GM12878 (cell line): ENCODE measurements at regions not wholly inside any gene's neighbourhood (a gene's known extent, or its start where the extent isn't known, plus 50 kb on each side); places are given as distances from the start of the nearest gene placed in this dataset.

Source experiments
- ATAC-seq: fragments of 200-7000 bp; cut with Tn5 transposase; 3 replicates; pipeline ENCODE4 v1.9.1; 2020; ENCODE audit warnings: mild to moderate bottlenecking, moderate library complexity
- BruUV-seq: library from RNA; stranded (reverse); fragments of 400-500 nt; replicated peaks from 2 replicates; lab custom pipeline; 2021; lab: Mats Ljungman, UMichigan
- CTCF ChIA-PET: fragments of 300-600 bp; sonication (Branson Sonifier 250); formaldehyde crosslinking; extraction: SDS; loops from one replicate; lab custom pipeline; 2021; ENCODE audit warnings: inconsistent platforms; lab: Yijun Ruan, JAX
- POLR2A ChIA-PET: fragments of 350-600 bp; formaldehyde crosslinking; extraction: SDS; loops from one replicate; lab custom pipeline; 2021; ENCODE audit warnings: inconsistent platforms; lab: Charles Lee
- RAD21 ChIA-PET: fragments of 300-600 bp; sonication (Branson Sonifier 250); formaldehyde crosslinking; loops from one replicate; lab custom pipeline; 2023; ENCODE audit warnings: antibody characterized with exemption; ENCODE audit not compliant: unreplicated experiment; lab: Charles Lee
- SMC1A ChIA-PET: fragments of 300-600 bp; sonication (Branson Sonifier 250); formaldehyde crosslinking; loops from one replicate; lab custom pipeline; 2023; ENCODE audit not compliant: unreplicated experiment, uncharacterized antibody; lab: Charles Lee
- DNase-seq: peaks from one replicate; pipeline ENCODE4 v3.0.0-alpha.2; 2011; ENCODE audit warnings: low read depth, low spot score
- FAIRE-seq: peaks from 3 replicates; lab custom pipeline; 2011; peaks lifted over from hg19 to GRCh38; lab: Jason Lieb, UNC
- H2AFZ ChIP-seq: 2 replicates; pipeline ENCODE4 v1.6.0; 2011; ENCODE audit warnings: low read depth, low read length, control low read depth; ENCODE audit not compliant: control insufficient read depth
- H3K27ac ChIP-seq: 2 replicates; pipeline ENCODE4 v1.5.1; 2011; ENCODE audit warnings: control low read depth; ENCODE audit not compliant: control insufficient read depth, insufficient read depth
- H3K27me3 ChIP-seq, 2 experiments: replicated peaks in 1 of 2; 2 replicates each; pipeline versions ENCODE4 v1.6.0 to v1.6.1; 2011; ENCODE audit warnings: low read length in 1 of 2; ENCODE audit not compliant: control insufficient read depth in 2 of 2, insufficient read depth in 2 of 2
- H3K36me3 ChIP-seq, 2 experiments: 2 replicates each; pipeline ENCODE4 v1.5.1; 2011; ENCODE audit warnings: low read length in 1 of 2; ENCODE audit not compliant: control insufficient read depth in 2 of 2, insufficient read depth in 2 of 2
- H3K4me1 ChIP-seq: 2 replicates; pipeline ENCODE4 v1.6.1; 2011; ENCODE audit warnings: mild to moderate bottlenecking, low read length, moderate library complexity, mixed read lengths; ENCODE audit not compliant: control insufficient read depth, insufficient read depth
- H3K4me2 ChIP-seq: 2 replicates; pipeline ENCODE4 v1.6.0; 2011; ENCODE audit warnings: control low read depth; ENCODE audit not compliant: control insufficient read depth, insufficient read depth
- H3K4me3 ChIP-seq: fragments of 200-600 bp; sonication (generic); 2 replicates; pipeline ENCODE4 v1.5.1; 2016
- H3K79me2 ChIP-seq: 2 replicates; pipeline ENCODE4 v1.6.0; 2011; ENCODE audit warnings: low read length; ENCODE audit not compliant: control insufficient read depth, insufficient read depth
- H3K9ac ChIP-seq: 2 replicates; pipeline ENCODE4 v1.8.0; 2011; ENCODE audit warnings: low read length, control low read depth, mixed read lengths; ENCODE audit not compliant: control insufficient read depth, insufficient read depth
- H3K9me3 ChIP-seq: replicated peaks from 3 replicates; pipeline ENCODE4 v1.5.1; 2011; ENCODE audit warnings: mild to moderate bottlenecking, low read length; ENCODE audit not compliant: control insufficient read depth, insufficient read depth
- H4K20me1 ChIP-seq: 2 replicates; pipeline ENCODE4 v1.6.0; 2011; ENCODE audit not compliant: control insufficient read depth, insufficient read depth
- CHD4 ChIP-seq: fragments of 200-600 bp; sonication (generic); IDR thresholded peaks from 2 replicates; pipeline ENCODE4 v1.6.1; 2016; ENCODE audit warnings: mild to moderate bottlenecking
- FOXM1 ChIP-seq: IDR thresholded peaks from 2 replicates; pipeline ENCODE4 v1.6.1; 2012; ENCODE audit warnings: low read depth, mild to moderate bottlenecking, inconsistent platforms, low read length, moderate library complexity
- RBBP5 ChIP-seq: fragments of 200-600 bp; sonication (generic); conservative IDR thresholded peaks from 2 replicates; pipeline ENCODE4 v1.6.1; 2016
- SUZ12 ChIP-seq: fragments of 200-600 bp; sonication (generic); IDR thresholded peaks from one replicate; pipeline ENCODE4 v1.6.1; 2018; ENCODE audit warnings: antibody characterized with exemption, mild to moderate bottlenecking; ENCODE audit not compliant: unreplicated experiment
- WGBS: methylation state at CpG from one replicate; pipeline ENCODE4 v1.1.6; 2016; ENCODE audit warnings: low lambda C conversion rate; ENCODE audit not compliant: insufficient replicate concordance, insufficient coverage; ENCODE audit errors: missing lambda C conversion rate; 5-methylcytosine and 5-hydroxymethylcytosine counted together
- in situ Hi-C: fragments of 300-500 bp; cut with MboI; formaldehyde crosslinking; loops from 9 replicates; pipeline ENCODE4 v1.14.3; 2018; ENCODE audit warnings: mixed read lengths
- intact Hi-C: fragments of 100-400 bp; cut with micrococcal nuclease; formaldehyde crosslinking; loops from one replicate; pipeline ENCODE4 v1.14.2; 2022; ENCODE audit not compliant: unreplicated experiment
- TF ChIP-seq, protein P1 (sequence below): fragments of 450-650 bp; conservative IDR thresholded peaks from 2 replicates; pipeline ENCODE4 v1.6.1; 2017; ENCODE audit warnings: mild to moderate bottlenecking, moderate library complexity
- TF ChIP-seq, protein P2 (sequence below): fragments of 150-350 bp; IDR thresholded peaks from 2 replicates; pipeline ENCODE4 v1.6.1; 2016; ENCODE audit warnings: low read depth, low read length
- TF ChIP-seq, protein P3 (sequence below): IDR thresholded peaks from 2 replicates; pipeline ENCODE4 v1.6.1; 2012; ENCODE audit warnings: mild to moderate bottlenecking, low read depth, low read length
- TF ChIP-seq, protein P4 (sequence below): fragments of 450-650 bp; IDR thresholded peaks from 2 replicates; pipeline ENCODE4 v1.6.1; 2017; ENCODE audit warnings: mild to moderate bottlenecking, moderate library complexity

DNA sequence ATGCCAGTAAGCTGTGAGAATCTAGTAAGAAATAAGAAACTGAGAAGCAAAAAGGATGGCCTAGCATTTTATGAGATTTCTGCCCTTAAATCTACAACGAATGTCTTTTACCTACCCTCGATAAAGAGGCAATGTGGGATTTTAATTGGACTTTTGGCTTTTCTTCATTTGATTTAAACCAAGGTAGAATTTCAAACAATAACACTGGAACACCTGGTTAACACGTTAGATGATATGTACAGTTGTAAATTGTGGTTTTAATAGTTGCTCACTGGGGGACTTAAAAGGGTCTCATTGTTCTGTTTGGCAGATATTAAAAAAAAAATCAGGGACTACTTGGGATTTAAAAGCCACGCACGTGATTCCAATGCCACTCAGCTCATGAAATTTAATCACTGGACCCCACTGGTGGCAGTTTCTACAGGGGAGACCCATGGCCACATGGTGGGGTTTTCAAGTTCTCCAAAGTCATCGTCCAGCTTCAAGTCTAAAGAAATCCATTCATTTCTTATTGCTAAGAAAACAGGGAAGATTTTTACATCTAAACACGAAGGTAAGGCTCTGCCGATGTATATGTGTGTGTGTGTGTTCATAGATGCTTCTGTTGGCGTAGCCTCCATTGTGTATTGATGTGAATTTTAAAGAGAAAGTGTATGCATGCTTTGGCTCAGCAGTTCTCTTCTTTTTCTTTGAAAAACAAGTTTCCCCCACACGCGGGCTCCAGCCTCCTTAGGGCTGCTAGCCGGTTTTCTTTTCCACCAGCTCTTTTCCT, 588.6 kb upstream of the MKI67 start:
- Histone ChIP-seq H3K36me3 (no peaks in the 10 kb centered on the region), H2AFZ (no peak overlapping the region), H3K9ac (no peak overlapping the region), H3K27me3 (no peaks in the 10 kb centered on the region), H3K4me1 (no peaks in the 10 kb centered on the region), H3K4me2 (no peak overlapping the region), H3K4me3 (no peak overlapping the region), H3K27ac (no peak overlapping the region), H3K79me2 (no peaks in the 10 kb centered on the region), H4K20me1 (no peaks in the 10 kb centered on the region), H3K9me3 (no peaks in the 10 kb centered on the region)
- in situ Hi-C loops, result no loop called here
- SMC1A ChIA-PET, result no interaction called here
- TF ChIP-seq CHD4, result no peak
- no peak for TF ChIP-seq FOXM1
- TF ChIP-seq, protein P1, sequence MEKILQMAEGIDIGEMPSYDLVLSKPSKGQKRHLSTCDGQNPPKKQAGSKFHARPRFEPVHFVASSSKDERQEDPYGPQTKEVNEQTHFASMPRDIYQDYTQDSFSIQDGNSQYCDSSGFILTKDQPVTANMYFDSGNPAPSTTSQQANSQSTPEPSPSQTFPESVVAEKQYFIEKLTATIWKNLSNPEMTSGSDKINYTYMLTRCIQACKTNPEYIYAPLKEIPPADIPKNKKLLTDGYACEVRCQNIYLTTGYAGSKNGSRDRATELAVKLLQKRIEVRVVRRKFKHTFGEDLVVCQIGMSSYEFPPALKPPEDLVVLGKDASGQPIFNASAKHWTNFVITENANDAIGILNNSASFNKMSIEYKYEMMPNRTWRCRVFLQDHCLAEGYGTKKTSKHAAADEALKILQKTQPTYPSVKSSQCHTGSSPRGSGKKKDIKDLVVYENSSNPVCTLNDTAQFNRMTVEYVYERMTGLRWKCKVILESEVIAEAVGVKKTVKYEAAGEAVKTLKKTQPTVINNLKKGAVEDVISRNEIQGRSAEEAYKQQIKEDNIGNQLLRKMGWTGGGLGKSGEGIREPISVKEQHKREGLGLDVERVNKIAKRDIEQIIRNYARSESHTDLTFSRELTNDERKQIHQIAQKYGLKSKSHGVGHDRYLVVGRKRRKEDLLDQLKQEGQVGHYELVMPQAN, result no peak
- no peak for TF ChIP-seq SUZ12
- TF ChIP-seq RBBP5, result no peak
- TF ChIP-seq, protein P2, sequence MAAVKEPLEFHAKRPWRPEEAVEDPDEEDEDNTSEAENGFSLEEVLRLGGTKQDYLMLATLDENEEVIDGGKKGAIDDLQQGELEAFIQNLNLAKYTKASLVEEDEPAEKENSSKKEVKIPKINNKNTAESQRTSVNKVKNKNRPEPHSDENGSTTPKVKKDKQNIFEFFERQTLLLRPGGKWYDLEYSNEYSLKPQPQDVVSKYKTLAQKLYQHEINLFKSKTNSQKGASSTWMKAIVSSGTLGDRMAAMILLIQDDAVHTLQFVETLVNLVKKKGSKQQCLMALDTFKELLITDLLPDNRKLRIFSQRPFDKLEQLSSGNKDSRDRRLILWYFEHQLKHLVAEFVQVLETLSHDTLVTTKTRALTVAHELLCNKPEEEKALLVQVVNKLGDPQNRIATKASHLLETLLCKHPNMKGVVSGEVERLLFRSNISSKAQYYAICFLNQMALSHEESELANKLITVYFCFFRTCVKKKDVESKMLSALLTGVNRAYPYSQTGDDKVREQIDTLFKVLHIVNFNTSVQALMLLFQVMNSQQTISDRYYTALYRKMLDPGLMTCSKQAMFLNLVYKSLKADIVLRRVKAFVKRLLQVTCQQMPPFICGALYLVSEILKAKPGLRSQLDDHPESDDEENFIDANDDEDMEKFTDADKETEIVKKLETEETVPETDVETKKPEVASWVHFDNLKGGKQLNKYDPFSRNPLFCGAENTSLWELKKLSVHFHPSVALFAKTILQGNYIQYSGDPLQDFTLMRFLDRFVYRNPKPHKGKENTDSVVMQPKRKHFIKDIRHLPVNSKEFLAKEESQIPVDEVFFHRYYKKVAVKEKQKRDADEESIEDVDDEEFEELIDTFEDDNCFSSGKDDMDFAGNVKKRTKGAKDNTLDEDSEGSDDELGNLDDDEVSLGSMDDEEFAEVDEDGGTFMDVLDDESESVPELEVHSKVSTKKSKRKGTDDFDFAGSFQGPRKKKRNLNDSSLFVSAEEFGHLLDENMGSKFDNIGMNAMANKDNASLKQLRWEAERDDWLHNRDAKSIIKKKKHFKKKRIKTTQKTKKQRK, result no peak
- TF ChIP-seq, protein P3, sequence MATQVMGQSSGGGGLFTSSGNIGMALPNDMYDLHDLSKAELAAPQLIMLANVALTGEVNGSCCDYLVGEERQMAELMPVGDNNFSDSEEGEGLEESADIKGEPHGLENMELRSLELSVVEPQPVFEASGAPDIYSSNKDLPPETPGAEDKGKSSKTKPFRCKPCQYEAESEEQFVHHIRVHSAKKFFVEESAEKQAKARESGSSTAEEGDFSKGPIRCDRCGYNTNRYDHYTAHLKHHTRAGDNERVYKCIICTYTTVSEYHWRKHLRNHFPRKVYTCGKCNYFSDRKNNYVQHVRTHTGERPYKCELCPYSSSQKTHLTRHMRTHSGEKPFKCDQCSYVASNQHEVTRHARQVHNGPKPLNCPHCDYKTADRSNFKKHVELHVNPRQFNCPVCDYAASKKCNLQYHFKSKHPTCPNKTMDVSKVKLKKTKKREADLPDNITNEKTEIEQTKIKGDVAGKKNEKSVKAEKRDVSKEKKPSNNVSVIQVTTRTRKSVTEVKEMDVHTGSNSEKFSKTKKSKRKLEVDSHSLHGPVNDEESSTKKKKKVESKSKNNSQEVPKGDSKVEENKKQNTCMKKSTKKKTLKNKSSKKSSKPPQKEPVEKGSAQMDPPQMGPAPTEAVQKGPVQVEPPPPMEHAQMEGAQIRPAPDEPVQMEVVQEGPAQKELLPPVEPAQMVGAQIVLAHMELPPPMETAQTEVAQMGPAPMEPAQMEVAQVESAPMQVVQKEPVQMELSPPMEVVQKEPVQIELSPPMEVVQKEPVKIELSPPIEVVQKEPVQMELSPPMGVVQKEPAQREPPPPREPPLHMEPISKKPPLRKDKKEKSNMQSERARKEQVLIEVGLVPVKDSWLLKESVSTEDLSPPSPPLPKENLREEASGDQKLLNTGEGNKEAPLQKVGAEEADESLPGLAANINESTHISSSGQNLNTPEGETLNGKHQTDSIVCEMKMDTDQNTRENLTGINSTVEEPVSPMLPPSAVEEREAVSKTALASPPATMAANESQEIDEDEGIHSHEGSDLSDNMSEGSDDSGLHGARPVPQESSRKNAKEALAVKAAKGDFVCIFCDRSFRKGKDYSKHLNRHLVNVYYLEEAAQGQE, result no peak
- TF ChIP-seq, protein P4, sequence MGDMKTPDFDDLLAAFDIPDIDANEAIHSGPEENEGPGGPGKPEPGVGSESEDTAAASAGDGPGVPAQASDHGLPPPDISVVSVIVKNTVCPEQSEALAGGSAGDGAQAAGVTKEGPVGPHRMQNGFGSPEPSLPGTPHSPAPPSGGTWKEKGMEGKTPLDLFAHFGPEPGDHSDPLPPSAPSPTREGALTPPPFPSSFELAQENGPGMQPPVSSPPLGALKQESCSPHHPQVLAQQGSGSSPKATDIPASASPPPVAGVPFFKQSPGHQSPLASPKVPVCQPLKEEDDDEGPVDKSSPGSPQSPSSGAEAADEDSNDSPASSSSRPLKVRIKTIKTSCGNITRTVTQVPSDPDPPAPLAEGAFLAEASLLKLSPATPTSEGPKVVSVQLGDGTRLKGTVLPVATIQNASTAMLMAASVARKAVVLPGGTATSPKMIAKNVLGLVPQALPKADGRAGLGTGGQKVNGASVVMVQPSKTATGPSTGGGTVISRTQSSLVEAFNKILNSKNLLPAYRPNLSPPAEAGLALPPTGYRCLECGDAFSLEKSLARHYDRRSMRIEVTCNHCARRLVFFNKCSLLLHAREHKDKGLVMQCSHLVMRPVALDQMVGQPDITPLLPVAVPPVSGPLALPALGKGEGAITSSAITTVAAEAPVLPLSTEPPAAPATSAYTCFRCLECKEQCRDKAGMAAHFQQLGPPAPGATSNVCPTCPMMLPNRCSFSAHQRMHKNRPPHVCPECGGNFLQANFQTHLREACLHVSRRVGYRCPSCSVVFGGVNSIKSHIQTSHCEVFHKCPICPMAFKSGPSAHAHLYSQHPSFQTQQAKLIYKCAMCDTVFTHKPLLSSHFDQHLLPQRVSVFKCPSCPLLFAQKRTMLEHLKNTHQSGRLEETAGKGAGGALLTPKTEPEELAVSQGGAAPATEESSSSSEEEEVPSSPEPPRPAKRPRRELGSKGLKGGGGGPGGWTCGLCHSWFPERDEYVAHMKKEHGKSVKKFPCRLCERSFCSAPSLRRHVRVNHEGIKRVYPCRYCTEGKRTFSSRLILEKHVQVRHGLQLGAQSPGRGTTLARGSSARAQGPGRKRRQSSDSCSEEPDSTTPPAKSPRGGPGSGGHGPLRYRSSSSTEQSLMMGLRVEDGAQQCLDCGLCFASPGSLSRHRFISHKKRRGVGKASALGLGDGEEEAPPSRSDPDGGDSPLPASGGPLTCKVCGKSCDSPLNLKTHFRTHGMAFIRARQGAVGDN, result no peak
- intact Hi-C loops, result no loop called here
- no peak for DNase-seq
- CTCF ChIA-PET, result no interaction called here
- POLR2A ChIA-PET, result no interaction called here
- RAD21 ChIA-PET, result no interaction called here
- 15% methylated on average over 12 of the region's 12 CpGs for WGBS
- no TSS peak for BruUV-seq
- ATAC-seq, result no peak
- FAIRE-seq, result no peak
